WTC11 (cell line): ENCODE measurements at regions not wholly inside any gene's neighbourhood (a gene's known extent, or its start where the extent isn't known, plus 50 kb on each side); places are given as distances from the start of the nearest gene placed in this dataset.

Experiments used
- CTCF ChIP-seq: fragments of 200-600 bp; IDR thresholded peaks from 2 replicates; pipeline ENCODE4 v1.8.0; 2022; ENCODE audit warnings: antibody characterized with exemption
- MAX ChIP-seq: sonication (generic); formaldehyde crosslinking; IDR thresholded peaks from 2 replicates; pipeline ENCODE4 v1.8.0; 2022; ENCODE audit warnings: mild to moderate bottlenecking, missing genetic modification reagents
- NR3C1 ChIP-seq: sonication (generic); formaldehyde crosslinking; conservative IDR thresholded peaks from 2 replicates; pipeline ENCODE4 v1.8.1; 2023; ENCODE audit warnings: low read depth, mild to moderate bottlenecking, missing genetic modification reagents
- SP1 ChIP-seq: sonication (generic); formaldehyde crosslinking; conservative IDR thresholded peaks from 2 replicates; pipeline ENCODE4 v1.8.1; 2022; ENCODE audit warnings: missing genetic modification reagents

GRCh38 chr1:87170157-87170556 is 158.5 kb upstream of the LMO4 start:
- no peak for TF ChIP-seq CTCF
- TF ChIP-seq MAX (CRISPR knock-in tag) = no peak
- no peak for TF ChIP-seq SP1 (CRISPR knock-in tag)
- no peak for TF ChIP-seq NR3C1 (CRISPR knock-in tag)
